Adrenal gland (tissue), 9 donors: ENCODE measurements at regions not wholly inside any gene's neighbourhood (a gene's known extent, or its start where the extent isn't known, plus 50 kb on each side); places are given as distances from the start of the nearest gene placed in this dataset.

ENCODE experiments used
- DNase-seq, 7 donors: peaks; one replicate each; pipeline ENCODE4 v3.0.0-alpha.2; 2019 to 2020
- H3K27ac ChIP-seq, 5 donors: fragments of 200-600 bp; sonication (generic) in 4 of 5; 1 replicate in 3 of 5; 2 replicates in 2 of 5; pipeline versions ENCODE4 v1.5.1 to v1.8.0; 2016 to 2020; ENCODE audit warnings: mild to moderate bottlenecking in 1 of 5
- H3K27me3 ChIP-seq: fragments of 200-600 bp; 2 replicates; pipeline ENCODE4 v1.8.0; 2021
- H3K36me3 ChIP-seq, 2 donors: fragments of 200-600 bp; replicated peaks in 1 of 2; 1 replicate in 1 of 2; 2 replicates in 1 of 2; pipeline versions ENCODE4 v1.5.1 to v1.8.0; 2018 to 2022
- H3K4me1 ChIP-seq, 2 donors: fragments of 200-600 bp; replicated peaks in 1 of 2; 1 replicate in 1 of 2; 2 replicates in 1 of 2; pipeline versions ENCODE4 v1.5.1 to v1.8.0; 2018 to 2021
- H3K4me3 ChIP-seq, 4 donors: fragments of 200-600 bp; sonication (generic) in 3 of 4; one replicate each; pipeline ENCODE4 v1.5.1; 2016 to 2018
- H3K9me3 ChIP-seq, 3 donors: fragments of 200-600 bp; sonication (generic) in 1 of 3; replicated peaks in 1 of 3; 1 replicate in 2 of 3; 2 replicates in 1 of 3; pipeline versions ENCODE4 v1.5.1 to v1.8.0; 2016 to 2021
- POLR2A ChIP-seq, 2 donors: fragments of 450-650 bp; IDR thresholded peaks; one replicate each; pipeline ENCODE4 v1.6.1; 2017; ENCODE audit warnings: antibody characterized with exemption in 2 of 2, mild to moderate bottlenecking in 2 of 2, moderate library complexity in 1 of 2
- WGBS, 4 donors: extraction: QIAGEN DNeasy Blood & Tissue Kit in 2 of 4; methylation state at CpG; one replicate each; pipeline versions ENCODE4 v1.1.5 to v1.1.7; 2013 to 2017; 5-methylcytosine and 5-hydroxymethylcytosine counted together
- intact Hi-C, 2 donors: fragments of 100-400 bp; cut with DNase I; formaldehyde crosslinking; loops; one replicate each; pipeline versions ENCODE4 v1.14.1 to v1.15.0; 2022 to 2023
- TF ChIP-seq, protein P1 (sequence below), 6 experiments: fragments of 450-650 bp in 4 of 6; fragments of 200-600 bp in 2 of 6; sonication (generic) in 1 of 6; IDR thresholded peaks; 1 replicate in 5 of 6; 2 replicates in 1 of 6; pipeline versions ENCODE4 v1.5.1 to v1.8.0; 2016 to 2021; ENCODE audit warnings: antibody characterized with exemption in 6 of 6, mild to moderate bottlenecking in 2 of 6, moderate library complexity in 1 of 6
- donor health status: healthy with polysubstance abuse.
- donor health status: Bipolar disorder and iron deficiency.
- donor health status: DM: yes; HTN: yes; CAD: no.
- donor health status: DM: no; HTN: no; CAD: no.
- donor health status: DM: no; HTN: no; CAD: no.

DNA sequence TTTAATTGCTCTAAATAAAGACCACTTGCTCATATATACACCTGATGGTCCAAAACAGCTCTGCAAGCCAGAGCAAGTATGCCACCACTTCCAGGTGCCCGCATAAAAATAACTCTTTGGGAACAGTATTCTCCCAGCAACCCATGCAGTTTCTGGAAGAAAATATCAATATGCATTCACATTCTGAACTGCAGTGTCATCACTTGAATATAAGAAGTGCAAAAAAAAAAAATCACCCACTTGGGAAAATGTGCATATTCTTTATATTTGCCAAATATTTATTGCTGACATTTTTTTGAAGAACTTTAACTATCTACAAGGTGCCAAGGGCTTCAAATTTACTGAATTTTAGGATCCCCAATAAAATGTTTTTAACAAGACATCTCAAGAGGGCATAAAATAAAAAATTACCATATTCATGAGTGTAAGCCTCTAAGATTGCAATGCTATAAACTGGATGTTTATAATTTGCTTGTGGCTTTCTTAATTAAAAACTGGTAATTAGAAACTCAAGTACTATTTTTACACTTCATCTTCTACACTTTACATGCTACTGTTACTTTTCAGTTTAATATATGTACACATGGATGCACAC, 360.6 kb upstream of the HNRNPA3 start:
- TF ChIP-seq, protein P1, sequence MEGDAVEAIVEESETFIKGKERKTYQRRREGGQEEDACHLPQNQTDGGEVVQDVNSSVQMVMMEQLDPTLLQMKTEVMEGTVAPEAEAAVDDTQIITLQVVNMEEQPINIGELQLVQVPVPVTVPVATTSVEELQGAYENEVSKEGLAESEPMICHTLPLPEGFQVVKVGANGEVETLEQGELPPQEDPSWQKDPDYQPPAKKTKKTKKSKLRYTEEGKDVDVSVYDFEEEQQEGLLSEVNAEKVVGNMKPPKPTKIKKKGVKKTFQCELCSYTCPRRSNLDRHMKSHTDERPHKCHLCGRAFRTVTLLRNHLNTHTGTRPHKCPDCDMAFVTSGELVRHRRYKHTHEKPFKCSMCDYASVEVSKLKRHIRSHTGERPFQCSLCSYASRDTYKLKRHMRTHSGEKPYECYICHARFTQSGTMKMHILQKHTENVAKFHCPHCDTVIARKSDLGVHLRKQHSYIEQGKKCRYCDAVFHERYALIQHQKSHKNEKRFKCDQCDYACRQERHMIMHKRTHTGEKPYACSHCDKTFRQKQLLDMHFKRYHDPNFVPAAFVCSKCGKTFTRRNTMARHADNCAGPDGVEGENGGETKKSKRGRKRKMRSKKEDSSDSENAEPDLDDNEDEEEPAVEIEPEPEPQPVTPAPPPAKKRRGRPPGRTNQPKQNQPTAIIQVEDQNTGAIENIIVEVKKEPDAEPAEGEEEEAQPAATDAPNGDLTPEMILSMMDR (IDR thresholded peaks at IDR 0.05): no peak
- no peaks in the 10 kb centered on the region for H3K9me3 ChIP-seq
- H3K4me1 ChIP-seq: no peaks in the 10 kb centered on the region
- DNase-seq: no peak
- no peak overlapping the region for H3K4me3 ChIP-seq
- intact Hi-C loops: no loop called here
- WGBS, 4 donors: 91 to 94% (median 92%) methylated on average over 1 of the region's 1 CpG
- no peaks in the 10 kb centered on the region for H3K36me3 ChIP-seq
- no peaks in the 10 kb centered on the region for H3K27me3 ChIP-seq
- H3K27ac ChIP-seq: no peak overlapping the region

DNA sequence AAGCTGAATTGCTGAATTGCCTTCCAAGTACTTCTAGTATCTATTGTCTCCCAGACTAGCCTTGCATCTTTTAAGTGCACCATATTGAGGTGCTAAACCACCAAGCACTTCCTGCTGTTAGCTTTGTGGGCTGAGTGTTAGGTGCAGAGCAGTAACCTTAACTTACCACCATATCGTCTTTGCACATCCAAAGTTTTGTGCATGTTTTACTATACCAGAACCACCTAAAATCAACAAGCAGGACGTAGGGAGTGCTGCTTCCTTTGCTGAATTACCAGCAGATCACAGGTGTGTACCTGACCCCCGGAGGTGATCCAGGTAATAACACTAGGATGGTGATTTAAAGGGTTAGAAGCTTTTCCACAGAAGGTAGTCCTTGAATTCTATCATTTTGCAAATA, 359.9 kb upstream of the HNRNPA3 start:
- Histone ChIP-seq H3K27ac (no peak overlapping the region), H3K4me1 (no peaks in the 10 kb centered on the region), H3K36me3 (no peaks in the 10 kb centered on the region), H3K9me3 (no peaks in the 10 kb centered on the region), H3K27me3 (no peaks in the 10 kb centered on the region), H3K4me3 (no peak overlapping the region)
- 60 to 77% (median 71%) methylated on average over 3 of the region's 3 CpGs for WGBS, 4 donors
- no peak for DNase-seq
- intact Hi-C loops: no loop called here
- TF ChIP-seq POLR2A (IDR thresholded peaks at IDR 0.05): no peak
- TF ChIP-seq, protein P1 (IDR thresholded peaks at IDR 0.05): no peak

DNA sequence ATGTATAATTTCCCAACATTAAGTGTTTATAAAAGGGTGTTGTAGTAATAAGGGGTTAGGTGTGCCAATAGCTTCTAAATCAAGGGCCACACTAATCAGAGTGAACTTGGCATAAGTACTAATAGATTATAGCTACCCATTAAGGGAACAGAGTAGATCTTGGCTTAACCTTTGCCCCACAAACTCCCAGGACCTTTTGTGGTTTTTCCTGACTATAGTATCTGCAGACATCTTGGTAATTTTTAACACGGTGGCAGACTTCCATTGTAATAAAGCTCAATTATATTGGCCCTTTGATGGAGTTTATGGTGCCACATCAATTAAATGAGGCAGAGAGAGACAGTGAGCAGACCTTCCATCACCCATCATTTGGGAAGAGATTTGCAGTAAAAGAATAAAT, 358.5 kb upstream of the HNRNPA3 start:
- Histone ChIP-seq H3K36me3 (no peaks in the 10 kb centered on the region), H3K4me1 (no peaks in the 10 kb centered on the region), H3K27ac (no peak overlapping the region), H3K27me3 (no peaks in the 10 kb centered on the region), H3K4me3 (no peak overlapping the region), H3K9me3 (no peaks in the 10 kb centered on the region)
- intact Hi-C loops: no loop called here
- no peak for DNase-seq
- no peak for TF ChIP-seq POLR2A (IDR thresholded peaks at IDR 0.05)
- TF ChIP-seq, protein P1 (IDR thresholded peaks at IDR 0.05): no peak
- WGBS, 4 donors: 73 to 78% (median 77%) methylated on average over 1 of the region's 1 CpG

DNA sequence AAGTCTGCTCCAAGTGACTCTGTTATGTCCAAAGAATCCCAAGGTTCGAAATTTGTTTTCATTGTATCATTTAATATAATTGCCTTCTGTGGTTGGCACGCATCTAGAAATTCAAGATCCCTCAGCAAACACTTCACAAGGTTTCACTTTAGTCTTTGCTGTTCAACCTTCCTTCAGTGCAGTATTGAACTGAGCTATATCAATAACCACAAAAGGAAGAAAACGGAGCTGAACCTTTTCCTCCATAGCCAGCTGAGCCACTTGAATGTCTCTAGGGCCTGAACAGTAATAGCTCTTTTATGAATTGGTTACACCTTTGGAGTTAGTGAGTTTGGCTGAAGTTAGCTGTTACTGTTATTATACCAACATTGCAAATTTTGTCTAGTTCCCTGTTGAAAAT, 357.7 kb upstream of the HNRNPA3 start:
- Histone ChIP-seq H3K4me1 (no peaks in the 10 kb centered on the region), H3K27me3 (no peaks in the 10 kb centered on the region), H3K4me3 (no peak overlapping the region), H3K36me3 (no peaks in the 10 kb centered on the region), H3K27ac (no peak overlapping the region), H3K9me3 (no peaks in the 10 kb centered on the region)
- intact Hi-C loops: no loop called here
- no peak for DNase-seq
- TF ChIP-seq POLR2A (IDR thresholded peaks at IDR 0.05): no peak
- TF ChIP-seq, protein P1 (IDR thresholded peaks at IDR 0.05): no peak
- 74 to 92% (median 89%) methylated on average over 3 of the region's 3 CpGs for WGBS, 4 donors
